Glutamatergic neuron (in vitro differentiated cells): ENCODE measurements at regions not wholly inside any gene's neighbourhood (a gene's known extent, or its start where the extent isn't known, plus 50 kb on each side); places are given as distances from the start of the nearest gene placed in this dataset.
A peak's percentile ranks its signal among the peaks of the same experiment; 100 is the strongest.

ENCODE experiments used
- DNase-seq: peaks from one replicate; pipeline ENCODE4 v3.0.0; 2022
- H3K27ac Mint-ChIP-seq: one replicate; pipeline ENCODE4 v1.8.0; 2020; ENCODE audit warnings: mild to moderate bottlenecking, mixed read lengths, inconsistent platforms; ENCODE audit not compliant: unreplicated experiment
- H3K27me3 Mint-ChIP-seq: one replicate; pipeline ENCODE4 v1.8.0; 2020; ENCODE audit warnings: mild to moderate bottlenecking, moderate library complexity, mixed read lengths, inconsistent platforms; ENCODE audit not compliant: unreplicated experiment
- H3K36me3 Mint-ChIP-seq: one replicate; pipeline ENCODE4 v1.8.0; 2020; ENCODE audit warnings: mild to moderate bottlenecking, mixed read lengths, inconsistent platforms; ENCODE audit not compliant: unreplicated experiment
- H3K4me1 Mint-ChIP-seq: one replicate; pipeline ENCODE4 v1.8.0; 2020; ENCODE audit warnings: mild to moderate bottlenecking, low read depth, mixed read lengths, inconsistent platforms; ENCODE audit not compliant: unreplicated experiment
- H3K4me3 Mint-ChIP-seq: one replicate; pipeline ENCODE4 v1.8.0; 2020; ENCODE audit warnings: mild to moderate bottlenecking, mixed read lengths, inconsistent platforms; ENCODE audit not compliant: unreplicated experiment
- H3K9me3 Mint-ChIP-seq: one replicate; pipeline ENCODE4 v1.8.0; 2020; ENCODE audit warnings: mild to moderate bottlenecking, moderate library complexity, mixed read lengths, inconsistent platforms; ENCODE audit not compliant: unreplicated experiment
- CTCF ChIP-seq: fragments of 200-600 bp; sonication (generic); IDR thresholded peaks from one replicate; pipeline ENCODE4 v1.5.0; 2021; ENCODE audit not compliant: partially characterized antibody, unreplicated experiment

GRCh38 chrX:134162032-134162431, 75.0 kb upstream of the CCDC160 start:
- Mint-ChIP-seq H3K27me3 (no peaks in the 10 kb centered on the region), H3K9me3 (no peaks in the 10 kb centered on the region), H3K36me3 (no peaks in the 10 kb centered on the region), H3K4me3 (no peak overlapping the region), H3K27ac (no peak overlapping the region), H3K4me1 (no peaks in the 10 kb centered on the region)
- DNase-seq = no peak
- no peak for TF ChIP-seq CTCF

GRCh38 chrX:134163836-134164235, 73.1 kb upstream of the CCDC160 start:
- no peak overlapping the region for H3K27ac Mint-ChIP-seq
- H3K4me1 Mint-ChIP-seq = no peaks in the 10 kb centered on the region
- TF ChIP-seq CTCF = no peak
- no peak overlapping the region for H3K4me3 Mint-ChIP-seq
- H3K9me3 Mint-ChIP-seq = no peaks in the 10 kb centered on the region
- H3K27me3 Mint-ChIP-seq = no peaks in the 10 kb centered on the region
- no peaks in the 10 kb centered on the region for H3K36me3 Mint-ChIP-seq
- DNase-seq = no peak

GRCh38 chrX:134167591-134168203, 69.3 kb upstream of the CCDC160 start:
- H3K27me3 Mint-ChIP-seq = peaks cover 3% of the 10 kb centered on the region
- H3K4me3 Mint-ChIP-seq = no peak overlapping the region
- no peak for DNase-seq
- H3K9me3 Mint-ChIP-seq = peaks cover 1% of the 10 kb centered on the region
- H3K4me1 Mint-ChIP-seq = peaks cover 2% of the 10 kb centered on the region
- TF ChIP-seq CTCF = no peak
- H3K36me3 Mint-ChIP-seq = no peaks in the 10 kb centered on the region
- H3K27ac Mint-ChIP-seq = no peak overlapping the region

GRCh38 chrX:134171661-134172587, 65.1 kb upstream of the CCDC160 start:
- TF ChIP-seq CTCF = no peak
- Mint-ChIP-seq H3K4me3 (peak overlapping the region; percentile 95), H3K4me1 (peaks cover 6% of the 10 kb centered on the region), H3K27me3 (peaks cover 5% of the 10 kb centered on the region), H3K27ac (no peak overlapping the region), H3K9me3 (peaks cover 1% of the 10 kb centered on the region), H3K36me3 (no peaks in the 10 kb centered on the region)
- DNase-seq = peak; percentile 60
